Keratinocyte (primary cell): ENCODE measurements at regions not wholly inside any gene's neighbourhood (a gene's known extent, or its start where the extent isn't known, plus 50 kb on each side); places are given as distances from the start of the nearest gene placed in this dataset.

ENCODE experiments used
- EZH2 ChIP-seq: IDR thresholded peaks from one replicate; pipeline ENCODE4 v1.6.1; 2012; ENCODE audit warnings: inconsistent platforms, mild to moderate bottlenecking, low read length, moderate library complexity
- TF ChIP-seq, protein P1 (sequence below), 3 experiments: IDR thresholded peaks in 1 of 3; conservative IDR thresholded peaks in 1 of 3; optimal IDR thresholded peaks in 1 of 3; 2 replicates in 2 of 3; 3 replicates in 1 of 3; pipeline versions ENCODE3 to v1.5.1; 2011; ENCODE audit warnings: low read length in 3 of 3, mild to moderate bottlenecking in 3 of 3, moderate library complexity in 2 of 3, control low read depth in 1 of 3, inconsistent platforms in 1 of 3; ENCODE audit not compliant: insufficient read depth in 2 of 3; ENCODE audit errors: extremely low read depth in 1 of 3

DNA sequence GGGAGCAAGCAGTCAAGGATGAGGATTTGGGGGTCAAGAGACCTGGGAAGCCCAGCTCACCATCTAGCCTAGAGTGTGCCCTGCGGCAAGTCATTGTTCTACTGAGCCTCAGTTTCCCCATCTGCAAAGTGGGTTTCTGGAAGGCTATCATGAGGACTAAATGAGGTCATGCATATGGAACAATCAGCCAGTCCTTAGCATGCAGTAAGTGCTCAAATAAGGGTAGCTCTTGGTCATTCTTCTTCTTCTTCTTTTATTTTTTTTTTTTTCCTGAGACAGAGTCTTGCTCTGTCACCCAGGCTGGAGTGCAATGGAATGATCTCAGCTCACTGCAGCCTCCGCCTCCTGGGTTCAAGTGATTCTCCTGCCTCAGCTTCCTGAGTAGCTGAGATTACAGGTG lies 99.9 kb upstream of the RUNX3 start:
- TF ChIP-seq, protein P1, sequence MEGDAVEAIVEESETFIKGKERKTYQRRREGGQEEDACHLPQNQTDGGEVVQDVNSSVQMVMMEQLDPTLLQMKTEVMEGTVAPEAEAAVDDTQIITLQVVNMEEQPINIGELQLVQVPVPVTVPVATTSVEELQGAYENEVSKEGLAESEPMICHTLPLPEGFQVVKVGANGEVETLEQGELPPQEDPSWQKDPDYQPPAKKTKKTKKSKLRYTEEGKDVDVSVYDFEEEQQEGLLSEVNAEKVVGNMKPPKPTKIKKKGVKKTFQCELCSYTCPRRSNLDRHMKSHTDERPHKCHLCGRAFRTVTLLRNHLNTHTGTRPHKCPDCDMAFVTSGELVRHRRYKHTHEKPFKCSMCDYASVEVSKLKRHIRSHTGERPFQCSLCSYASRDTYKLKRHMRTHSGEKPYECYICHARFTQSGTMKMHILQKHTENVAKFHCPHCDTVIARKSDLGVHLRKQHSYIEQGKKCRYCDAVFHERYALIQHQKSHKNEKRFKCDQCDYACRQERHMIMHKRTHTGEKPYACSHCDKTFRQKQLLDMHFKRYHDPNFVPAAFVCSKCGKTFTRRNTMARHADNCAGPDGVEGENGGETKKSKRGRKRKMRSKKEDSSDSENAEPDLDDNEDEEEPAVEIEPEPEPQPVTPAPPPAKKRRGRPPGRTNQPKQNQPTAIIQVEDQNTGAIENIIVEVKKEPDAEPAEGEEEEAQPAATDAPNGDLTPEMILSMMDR (optimal IDR thresholded peaks at IDR 0.05 in 1 of 3, IDR thresholded peaks at IDR 0.05 in 1 of 3, conservative IDR thresholded peaks at IDR 0.05 in 1 of 3; ENCODE audit: extremely low read depth in 1 of 3, insufficient read depth in 2 of 3, low read length in 3 of 3): no peak
- TF ChIP-seq EZH2: no peak
